Activated naive CD4-positive, alpha-beta T cell treated with anti-CD3 and anti-CD28 coated beads, Interleukin-2, amount 50 U/mL, for 16 hours (primary cell): ENCODE measurements at regions not wholly inside any gene's neighbourhood (a gene's known extent, or its start where the extent isn't known, plus 50 kb on each side); places are given as distances from the start of the nearest gene placed in this dataset.
"Not testable (repeated sequence)": the region's sequence is repeated elsewhere in the genome, so short reads cannot be mapped to it uniquely, and the experiment has no call there.

ENCODE experiments used
- DNase-seq: peaks from one replicate; pipeline ENCODE4 v3.0.0-alpha.2; 2020

DNA sequence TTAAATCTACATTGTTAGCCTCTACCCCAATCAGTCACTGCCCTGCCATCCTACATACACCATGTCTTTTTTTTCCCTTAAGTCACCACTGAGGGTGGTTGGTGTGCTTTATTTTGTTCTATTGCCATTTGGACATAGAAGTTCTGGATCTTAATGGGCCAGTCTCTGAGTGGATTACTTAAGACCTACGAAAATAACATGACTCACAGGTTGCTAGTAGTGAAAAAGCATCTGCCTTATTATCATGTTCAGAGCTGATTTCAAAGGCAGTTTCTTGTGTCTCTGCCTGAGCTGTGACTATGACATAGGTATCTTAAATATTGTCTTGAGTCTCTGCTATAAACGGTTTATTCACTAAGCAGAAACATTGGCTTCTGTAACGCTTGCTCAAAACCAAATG, 410.8 kb downstream of the MDFIC start:
- no peak for DNase-seq

DNA sequence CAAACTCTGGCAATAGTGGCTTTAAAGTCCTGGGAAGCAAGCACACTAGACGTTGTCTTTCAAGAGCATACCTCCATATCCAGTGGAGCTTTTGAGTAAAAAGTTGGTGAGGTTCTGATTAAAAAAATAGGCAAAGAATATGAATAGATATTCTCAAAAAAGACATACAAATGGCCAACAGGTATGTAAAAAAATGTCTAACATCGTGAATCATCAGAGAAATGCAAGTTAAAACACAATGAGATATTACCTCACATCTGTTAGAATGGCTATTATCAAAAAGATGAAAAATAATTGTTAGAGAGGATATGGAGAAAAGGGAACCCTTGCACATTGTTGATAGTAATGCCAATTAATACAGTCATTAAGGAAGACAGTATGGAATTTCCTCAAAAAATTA, 407.1 kb downstream of the MDFIC start:
- DNase-seq, result no peak

DNA sequence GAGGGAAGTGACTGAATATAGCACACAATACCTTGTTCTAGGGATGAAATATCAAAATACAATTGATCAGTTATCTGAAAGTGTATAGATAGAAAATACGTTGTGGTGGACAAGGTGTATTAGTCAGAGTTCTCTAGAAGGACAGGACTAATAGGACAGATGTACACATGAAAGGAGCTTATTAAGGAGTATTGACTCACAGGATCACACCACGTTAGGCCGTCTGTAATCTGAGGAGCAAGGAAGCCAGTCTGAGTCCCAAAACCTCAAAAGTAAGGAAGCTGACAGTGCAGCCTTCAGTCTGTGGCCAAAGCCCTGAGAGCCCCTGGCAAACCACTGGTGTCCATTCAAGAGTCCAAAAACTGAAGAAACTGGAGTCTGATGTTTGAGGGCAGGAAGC, 406.1 kb downstream of the MDFIC start:
- DNase-seq, result no peak

- DNase-seq, result no peak
Observed at GRCh38 chr7:115327326-115327725, 405.4 kb downstream of the MDFIC start.

- no peak for DNase-seq
Observed at GRCh38 chr7:115319541-115319940, 397.6 kb downstream of the MDFIC start.

DNA sequence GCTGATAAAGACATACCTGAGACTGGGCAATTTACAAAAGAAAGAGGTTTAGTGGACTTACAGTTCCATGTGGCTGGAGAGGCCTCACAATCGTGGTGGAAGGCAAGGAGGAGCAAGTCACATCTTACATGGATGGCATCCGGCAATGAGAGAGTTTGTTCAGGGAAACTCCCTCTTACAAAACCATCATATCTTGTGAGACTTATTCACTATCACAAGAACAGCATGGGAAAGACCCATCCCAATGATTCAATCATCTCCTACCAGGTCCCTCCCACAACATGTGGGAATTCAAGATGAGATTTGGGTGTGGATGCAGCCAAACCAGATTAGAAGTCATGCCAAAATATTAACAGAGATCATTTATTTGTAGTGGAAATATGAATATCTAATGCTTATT, 388.4 kb downstream of the MDFIC start:
- DNase-seq, result not testable (repeated sequence)

- no peak for DNase-seq
Observed at GRCh38 chr7:115306586-115306985, 384.7 kb downstream of the MDFIC start.

- no peak for DNase-seq
Observed at GRCh38 chr7:115300231-115300870, 378.5 kb downstream of the MDFIC start.

GRCh38 chr7:115299397-115300037, 377.6 kb downstream of the MDFIC start:
- DNase-seq, result no peak

DNA sequence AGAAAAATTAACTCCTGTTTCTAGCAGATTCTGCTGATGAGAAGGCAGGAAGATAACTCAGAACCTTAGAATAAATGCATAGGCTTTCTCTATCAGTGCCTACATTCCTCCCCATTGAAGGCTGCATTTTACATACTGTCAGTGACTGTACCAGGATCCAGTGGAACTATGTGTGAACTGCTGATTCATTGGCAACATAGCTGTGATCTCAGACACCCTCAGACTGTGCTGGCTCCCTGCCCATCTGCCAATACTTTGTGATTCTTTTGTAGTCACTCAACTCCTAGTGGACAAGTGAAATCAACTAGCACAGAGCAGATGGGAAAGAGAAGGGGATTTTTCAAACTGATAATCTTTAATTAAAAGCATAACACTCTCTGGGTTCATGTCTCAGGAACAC, 375.8 kb downstream of the MDFIC start:
- DNase-seq, result no peak

DNA sequence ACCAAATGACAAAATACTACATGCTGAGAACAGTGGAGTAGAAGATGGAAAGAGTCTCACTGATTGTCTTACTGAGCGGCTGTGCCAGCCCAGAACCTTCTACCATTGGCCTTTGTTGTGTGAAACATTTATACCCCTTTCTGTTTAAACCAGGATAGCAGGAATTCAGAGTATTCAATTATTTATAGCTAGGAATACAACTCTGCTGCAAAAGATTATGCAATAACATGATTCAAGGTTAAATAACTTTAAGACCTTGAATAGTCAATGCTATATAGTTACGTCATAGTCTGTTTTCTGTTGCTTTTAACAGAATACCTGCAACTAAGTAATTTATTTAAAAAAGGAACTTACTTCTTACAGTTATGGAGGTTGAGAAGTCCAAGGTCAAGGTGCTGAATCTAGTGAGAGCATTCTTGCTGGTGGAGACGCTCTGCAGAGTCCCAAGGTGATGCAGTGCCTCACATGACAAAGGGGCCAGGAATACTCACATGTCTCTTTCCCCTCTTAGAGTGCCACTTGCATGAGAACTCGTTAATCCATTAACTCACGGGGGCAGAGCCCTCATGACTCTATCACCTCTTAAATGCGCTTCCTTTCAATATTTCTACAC, 371.8 kb downstream of the MDFIC start:
- no peak for DNase-seq

GRCh38 chr7:115292381-115292780, 370.5 kb downstream of the MDFIC start:
- no peak for DNase-seq

DNA sequence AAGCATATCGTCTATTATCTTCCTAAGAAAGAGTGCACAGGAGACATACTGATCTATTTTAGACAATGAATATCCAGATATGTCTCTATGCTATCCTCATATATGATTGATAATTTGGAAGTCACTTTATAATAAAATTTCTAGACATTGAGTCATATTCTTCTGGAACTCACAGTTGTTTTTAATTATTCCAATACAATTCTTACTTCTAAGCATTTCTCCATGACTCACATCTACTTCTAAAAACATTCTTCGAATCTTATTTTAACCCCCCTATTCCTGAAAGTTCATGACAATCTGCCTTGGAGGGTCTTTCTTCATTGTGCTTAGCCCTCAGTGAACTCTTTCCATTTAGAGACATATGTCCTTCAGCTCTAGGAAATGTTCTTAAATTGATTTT, 368.1 kb downstream of the MDFIC start:
- no peak for DNase-seq

GRCh38 chr7:115276791-115277190, 354.9 kb downstream of the MDFIC start:
- DNase-seq, result no peak

- not testable (repeated sequence) for DNase-seq
Observed at GRCh38 chr7:115273855-115274254, 352.0 kb downstream of the MDFIC start.

- DNase-seq, result no peak
Observed at GRCh38 chr7:115273139-115273772, 351.4 kb downstream of the MDFIC start.

GRCh38 chr7:115271332-115272235, 349.7 kb downstream of the MDFIC start:
- no peak for DNase-seq

GRCh38 chr7:115269486-115269885, 347.6 kb downstream of the MDFIC start:
- no peak for DNase-seq

DNA sequence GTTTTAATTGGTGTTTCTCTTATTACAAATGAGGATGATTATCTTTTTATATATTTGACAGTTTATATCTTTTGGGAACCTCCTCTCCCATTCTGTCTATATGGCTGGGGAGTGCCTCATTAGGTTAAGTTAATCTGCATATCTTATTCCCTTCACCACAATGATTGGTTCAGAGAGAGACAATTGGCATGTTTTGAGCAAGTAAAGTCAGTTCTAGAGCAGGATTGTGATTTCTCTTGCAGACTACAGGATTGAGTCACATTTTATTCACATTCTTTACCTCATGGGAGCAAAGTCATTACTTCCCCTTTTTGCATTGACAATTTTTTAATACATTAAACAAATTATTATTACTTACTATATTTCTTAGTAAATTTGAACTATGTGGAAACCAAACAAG, 345.6 kb downstream of the MDFIC start:
- DNase-seq, result no peak

GRCh38 chr7:115260381-115260780, 338.5 kb downstream of the MDFIC start:
- DNase-seq, result no peak

GRCh38 chr7:115252461-115252860, 330.6 kb downstream of the MDFIC start:
- DNase-seq, result no peak

GRCh38 chr7:115249080-115249479, 327.2 kb downstream of the MDFIC start:
- no peak for DNase-seq

DNA sequence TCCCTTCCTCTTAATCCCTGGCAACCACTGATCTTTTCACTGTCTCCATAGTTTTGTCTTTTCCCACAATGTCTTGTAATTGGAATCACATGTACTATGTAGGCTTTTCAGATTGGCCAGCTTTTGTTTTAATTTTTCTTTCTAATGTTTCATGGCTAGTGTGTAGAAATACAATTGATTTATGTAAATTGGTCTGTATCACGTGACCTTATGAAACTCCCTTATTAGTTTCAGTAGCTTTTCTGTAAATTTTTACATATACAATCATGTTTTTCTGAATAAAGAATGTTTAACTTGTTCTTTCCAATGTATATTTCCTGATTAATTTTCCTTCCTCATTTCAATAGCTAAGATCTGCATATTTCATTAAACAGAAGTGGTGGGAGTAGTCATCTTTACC, 319.3 kb downstream of the MDFIC start:
- no peak for DNase-seq
